HG02973 (cell line): ENCODE measurements at regions not wholly inside any gene's neighbourhood (a gene's known extent, or its start where the extent isn't known, plus 50 kb on each side); places are given as distances from the start of the nearest gene placed in this dataset.
A peak's percentile ranks its signal among the peaks of the same experiment; 100 is the strongest.
"Not testable (repeated sequence)": the region's sequence is repeated elsewhere in the genome, so short reads cannot be mapped to it uniquely, and the experiment has no call there.

Experiments used
- ATAC-seq: cut with Tn5 transposase; IDR thresholded peaks from one replicate; pipeline ENCODE4 v1.9.1; 2021; ENCODE audit warnings: moderate library complexity; ENCODE audit not compliant: unreplicated experiment

GRCh38 chr22:46026899-46027210, 49.9 kb upstream of the WNT7B start:
- no peak for ATAC-seq

DNA sequence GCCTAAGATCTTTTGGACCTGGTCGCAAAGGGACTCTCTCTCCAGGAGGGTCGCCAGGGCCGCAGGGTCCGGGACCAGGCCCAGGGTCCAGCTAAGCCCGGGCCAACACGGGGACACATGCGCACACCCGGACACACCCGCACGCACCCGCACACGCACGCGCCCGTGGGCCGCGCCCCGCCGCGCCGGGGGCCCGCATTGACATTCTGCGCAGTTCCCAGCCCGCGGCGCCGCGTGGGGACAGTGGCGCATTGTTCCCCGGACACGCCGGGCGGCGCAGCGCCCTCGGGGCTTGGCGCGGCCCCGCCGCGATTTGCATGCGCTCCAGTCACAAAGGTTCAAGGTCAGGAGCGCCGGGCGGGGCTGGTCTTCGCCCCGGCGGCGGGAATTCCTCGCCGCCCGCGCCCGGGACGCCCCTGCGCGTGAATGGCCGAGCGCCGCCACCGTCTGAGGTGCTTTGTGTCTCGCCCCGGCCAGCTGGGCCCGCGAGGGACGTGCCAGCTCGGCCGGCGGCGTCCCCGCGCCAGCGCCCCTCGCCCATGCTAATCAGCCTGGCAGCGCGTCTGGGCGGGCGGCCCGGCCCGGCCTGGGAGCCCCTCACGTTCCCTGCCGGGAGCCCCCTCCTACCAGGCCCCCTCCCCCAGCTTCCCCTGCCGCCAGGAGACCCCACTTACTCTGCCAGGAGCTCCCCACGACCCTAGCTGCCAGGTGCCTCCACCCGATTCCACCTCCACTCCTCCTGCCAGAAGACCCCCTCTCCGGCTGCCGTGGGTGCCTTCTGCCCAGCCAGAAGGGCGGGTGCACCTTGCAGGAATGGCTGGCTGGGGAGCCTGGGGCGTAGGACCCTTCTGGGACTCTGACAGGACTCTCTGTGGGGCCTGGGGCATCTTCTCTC, 50.5 kb upstream of the WNT7B start:
- no peak for ATAC-seq

DNA sequence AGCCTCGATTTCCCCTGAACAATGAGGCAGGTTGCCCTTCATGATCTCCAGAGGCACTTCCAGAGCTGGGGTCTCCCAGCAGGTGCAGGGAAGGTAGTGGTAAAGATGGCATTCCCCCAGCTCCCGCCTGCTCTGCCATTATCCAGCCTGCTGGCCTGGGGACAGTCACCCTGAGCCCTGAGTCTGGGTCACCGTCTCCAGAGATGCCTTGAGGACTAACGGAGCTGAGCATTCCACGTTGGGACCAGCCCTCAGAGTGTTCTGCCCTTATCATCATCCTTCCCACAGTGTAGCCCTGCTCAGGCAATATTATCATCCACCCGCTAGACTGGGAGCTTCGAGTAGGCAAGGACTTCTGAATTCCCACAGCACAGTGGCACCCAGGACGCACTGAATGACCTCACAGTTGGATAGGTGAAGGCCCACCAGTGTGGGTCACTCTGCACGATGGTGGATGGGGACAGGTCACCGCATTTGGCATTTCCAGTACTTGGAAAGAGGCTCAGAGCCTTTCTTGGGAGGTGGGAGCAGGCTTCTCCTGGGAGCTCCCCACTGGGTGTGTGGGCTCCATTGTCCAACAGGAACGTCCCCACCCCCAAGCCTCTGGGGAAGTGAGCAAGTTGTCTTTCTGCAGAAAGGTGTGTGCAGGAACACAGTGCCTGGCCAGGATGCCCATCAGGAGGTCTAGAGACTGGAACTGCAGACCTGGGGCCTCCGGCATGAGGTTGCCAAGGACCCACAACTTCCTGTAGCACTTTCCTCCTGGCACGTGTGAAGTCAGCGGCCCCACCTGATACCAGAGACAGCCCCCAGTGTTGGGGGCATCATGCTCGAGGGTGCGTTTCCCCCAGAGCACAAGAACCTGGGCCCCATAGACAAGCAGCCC, 51.4 kb upstream of the WNT7B start:
- ATAC-seq, result no peak

DNA sequence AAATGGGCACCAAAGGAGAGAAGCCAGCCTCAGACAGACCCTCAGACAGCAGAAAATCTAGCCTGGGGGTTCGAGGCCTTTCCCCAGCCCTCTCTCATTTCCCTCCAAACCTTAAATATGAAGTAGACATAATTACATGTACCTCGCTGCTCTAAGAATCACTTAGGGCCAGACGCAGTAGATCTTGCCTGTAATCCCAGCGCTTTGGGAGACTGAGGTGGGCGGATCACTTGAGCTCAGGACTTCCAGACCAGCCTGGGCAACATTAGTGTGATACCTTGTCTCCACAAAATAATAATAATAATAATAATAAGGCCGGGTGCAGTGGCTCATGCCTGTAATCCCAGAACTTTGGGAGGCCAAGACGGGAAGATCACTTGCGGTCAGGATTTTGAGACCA, 52.1 kb upstream of the WNT7B start:
- ATAC-seq, result no peak

GRCh38 chr22:46029574-46030200, 52.7 kb upstream of the WNT7B start:
- ATAC-seq, result no peak

DNA sequence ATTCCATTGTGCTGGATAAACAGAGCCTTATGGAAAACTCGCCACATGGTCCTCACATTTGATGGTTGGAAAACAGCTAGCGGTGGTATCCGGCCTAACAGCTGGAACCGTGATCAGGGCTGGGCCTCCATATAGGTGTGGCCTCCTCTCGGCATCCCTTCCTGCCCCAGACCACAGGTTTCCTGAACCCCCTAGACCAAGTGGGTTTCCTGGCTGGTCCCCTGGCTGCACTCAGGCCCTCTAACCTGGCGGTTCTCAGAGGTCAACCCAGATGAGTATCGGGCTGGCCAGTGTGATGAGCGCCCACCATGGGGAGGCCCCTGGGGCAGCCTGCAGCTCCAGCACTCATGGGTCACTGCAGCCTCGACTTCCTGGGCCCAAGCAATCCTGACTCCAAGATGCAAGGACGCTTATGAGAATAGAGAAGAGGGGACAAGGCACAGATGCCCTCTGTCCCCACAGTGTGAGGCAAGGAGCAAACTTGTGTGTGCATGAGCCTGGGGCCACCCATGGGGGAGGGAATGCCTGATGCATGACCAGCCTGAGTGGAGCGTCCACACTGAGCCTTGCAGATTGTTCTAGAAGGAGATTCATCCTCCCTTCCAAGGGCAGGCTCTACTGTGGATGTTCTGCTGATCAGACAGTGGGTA, 53.4 kb upstream of the WNT7B start:
- ATAC-seq, result no peak

- no peak for ATAC-seq
Measured at GRCh38 chr22:46031066-46031465, 54.1 kb upstream of the WNT7B start.

GRCh38 chr22:46031557-46031956, 54.6 kb upstream of the WNT7B start:
- ATAC-seq, result no peak

GRCh38 chr22:46031965-46032851, 55.2 kb upstream of the WNT7B start:
- ATAC-seq, result no peak

GRCh38 chr22:46033256-46034200, 56.6 kb upstream of the WNT7B start:
- no peak for ATAC-seq

DNA sequence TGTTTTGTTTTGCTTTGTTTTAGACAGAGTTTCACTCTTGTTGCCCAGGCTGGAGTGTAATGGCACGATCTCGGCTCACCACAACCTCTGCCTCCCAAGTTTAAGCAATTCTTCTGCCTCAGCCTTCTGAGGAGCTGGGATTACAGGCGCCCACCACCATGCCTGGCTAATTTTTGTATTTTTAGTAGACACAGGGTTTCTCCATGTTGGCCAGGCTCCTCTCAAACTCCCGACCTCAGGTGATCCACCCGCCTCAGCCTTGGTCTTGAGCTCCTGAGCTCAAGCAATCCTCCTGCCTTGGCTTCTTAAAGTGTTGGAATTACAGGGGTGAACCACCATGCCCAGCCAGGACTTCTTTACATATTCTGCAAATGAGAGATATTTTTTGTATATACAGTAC, 57.5 kb upstream of the WNT7B start:
- ATAC-seq, result not testable (repeated sequence)

DNA sequence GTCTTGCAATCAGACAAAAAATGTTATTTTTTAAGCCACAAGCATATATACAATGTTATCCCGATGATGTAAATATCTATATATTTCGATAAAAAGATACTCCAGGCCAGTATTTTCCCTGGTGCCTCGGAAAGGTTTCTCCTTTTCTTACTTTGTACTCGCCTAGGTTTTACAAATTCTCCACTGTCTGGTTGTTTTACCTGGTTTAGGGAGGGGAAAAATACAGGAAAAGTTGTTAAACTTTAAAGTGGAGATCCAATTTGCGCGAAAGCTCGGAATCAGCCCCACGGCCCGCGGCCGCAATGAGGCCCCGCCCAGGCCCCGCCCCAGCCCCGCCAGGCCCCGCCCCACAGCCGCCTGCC, 58.4 kb upstream of the WNT7B start:
- no peak for ATAC-seq

DNA sequence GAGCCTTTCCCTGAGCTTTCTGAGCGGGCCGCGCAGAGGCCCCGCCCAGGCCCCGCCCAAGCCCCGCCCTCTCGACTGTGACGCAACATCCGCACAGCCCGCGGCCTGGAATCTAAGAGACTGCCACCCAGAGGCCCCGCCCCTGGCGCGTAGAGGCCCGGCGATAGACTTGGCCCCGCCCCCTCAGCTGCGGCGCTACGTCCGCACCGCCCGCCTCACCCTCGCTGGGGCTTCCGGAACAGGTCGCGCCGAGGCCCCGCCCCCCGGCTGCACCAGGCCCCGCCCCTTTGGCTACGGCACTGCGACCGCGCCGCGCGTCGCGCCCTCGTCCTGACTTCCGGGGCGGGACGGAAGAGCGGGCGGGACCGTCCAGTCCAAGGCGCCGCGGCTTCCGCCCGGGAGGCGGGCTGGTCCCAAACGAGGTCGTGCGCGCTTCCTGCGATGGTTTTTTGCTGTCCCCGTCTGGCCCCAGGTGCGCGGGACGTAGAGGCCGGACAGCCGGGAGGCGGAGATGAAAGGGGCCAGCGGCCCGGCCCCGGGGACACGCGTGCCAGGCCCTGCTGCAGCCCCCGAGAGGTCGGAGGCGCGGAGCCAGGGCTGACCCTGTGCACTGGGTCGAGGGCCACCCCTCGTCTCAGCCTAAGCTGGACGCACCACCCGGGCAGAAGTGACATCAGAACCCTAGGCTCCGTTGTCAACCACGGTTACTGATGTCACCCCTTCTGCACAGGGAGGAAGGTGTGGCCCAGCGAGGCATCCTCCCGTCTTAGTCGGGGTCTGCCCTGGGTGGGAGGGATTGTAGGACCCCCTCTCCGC, 59.0 kb upstream of the WNT7B start:
- ATAC-seq, result peak; percentile 84

- ATAC-seq, result no peak
Measured at GRCh38 chr22:46036558-46037408, 59.8 kb upstream of the WNT7B start.

DNA sequence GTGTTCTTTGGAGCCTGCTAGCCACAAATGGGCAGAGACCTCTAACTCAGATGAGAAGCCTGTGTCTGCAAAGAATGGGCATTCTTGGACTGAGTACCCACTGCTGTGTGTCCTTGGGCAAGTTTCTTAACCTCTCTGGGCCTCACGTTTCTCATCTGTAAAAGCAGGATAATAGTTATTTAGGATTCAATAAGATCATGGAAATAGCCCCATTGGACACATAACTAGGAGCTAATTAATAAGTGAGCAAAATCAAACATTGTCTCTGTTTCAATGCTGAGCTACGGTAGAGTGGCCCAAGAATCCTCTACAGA, 61.2 kb upstream of the WNT7B start:
- ATAC-seq, result no peak

DNA sequence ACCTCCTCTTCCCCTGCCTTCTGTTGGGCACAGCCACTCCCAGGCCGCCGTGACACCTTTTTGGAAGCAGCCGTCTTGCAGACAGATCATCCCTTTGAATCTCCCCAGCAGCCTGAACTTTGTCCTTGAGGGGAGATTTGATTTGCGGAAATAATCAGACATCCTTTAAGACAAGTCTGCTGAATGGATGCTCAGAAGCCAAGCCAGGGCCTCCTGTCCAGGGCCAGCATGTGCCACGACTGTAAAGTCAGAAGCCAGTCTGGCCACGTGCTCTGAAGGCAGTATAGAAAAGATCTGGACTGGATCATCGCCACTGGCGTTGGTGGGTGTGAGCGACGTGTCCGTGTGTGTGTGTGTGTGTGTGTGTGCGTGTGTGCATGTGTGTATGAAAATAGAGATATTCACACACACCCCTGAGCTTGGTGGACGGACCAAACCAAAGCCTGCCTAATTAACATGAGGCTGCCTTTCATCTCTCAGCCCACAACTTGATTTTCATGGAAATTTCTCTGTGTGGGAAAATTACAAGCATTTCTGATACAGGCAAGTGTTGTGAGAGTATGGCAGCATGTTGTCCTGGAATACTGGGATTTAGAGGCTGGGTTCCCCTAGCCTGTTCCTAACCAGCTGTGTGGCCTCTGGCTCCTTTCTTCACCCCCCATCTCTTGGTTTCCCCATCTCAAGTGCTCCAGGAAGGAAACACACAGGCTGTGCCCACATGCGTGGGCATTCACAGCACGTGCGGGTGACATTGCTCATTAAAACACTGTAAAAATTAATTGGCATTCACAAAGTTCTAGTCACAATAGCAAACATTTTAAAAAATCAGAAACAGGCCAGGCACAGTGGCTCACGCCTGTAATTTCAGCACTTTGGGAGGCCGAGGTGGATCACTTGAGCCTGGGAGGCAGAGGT, 61.8 kb upstream of the WNT7B start:
- ATAC-seq, result no peak

GRCh38 chr22:46039535-46039934, 62.6 kb upstream of the WNT7B start:
- no peak for ATAC-seq
